ENCODE measurements at regions not wholly inside any gene's neighbourhood (a gene's known extent, or its start where the extent isn't known, plus 50 kb on each side); places are given as distances from the start of the nearest gene placed in this dataset.
A peak's percentile ranks its signal among the peaks of the same experiment; 100 is the strongest.

- Histone ChIP-seq H2AFZ (ENCODE audit: low read length) (no peak overlapping the region), H3K9ac (ENCODE audit: insufficient read depth, low read length) (no peak overlapping the region), H3K36me3 (ENCODE audit: control insufficient read depth, insufficient read depth, low read length) (no peaks in the 10 kb centered on the region), H3K4me3 (replicated peaks in 1 of 4; ENCODE audit: control extremely low read depth in 1 of 4, insufficient read depth in 1 of 4, low read depth in 3 of 4, low read length in 4 of 4) (no peak overlapping the region), H4K20me1 (ENCODE audit: control insufficient read depth, extremely low read depth, insufficient read depth, low read length) (no peaks in the 10 kb centered on the region), H3K27ac (ENCODE audit: insufficient read depth, low read length) (no peak overlapping the region), H3K9me3 (ENCODE audit: control insufficient read depth, insufficient read depth, low read depth, low read length) (no peaks in the 10 kb centered on the region), H3K4me2 (ENCODE audit: extremely low read depth, insufficient read depth, low read length) (no peak overlapping the region), H3K4me1 (ENCODE audit: control insufficient read depth, extremely low read depth, insufficient read depth, low read length) (no peaks in the 10 kb centered on the region), H3K27me3 (ENCODE audit: control insufficient read depth, insufficient read depth, low read length) (peaks cover 13% of the 10 kb centered on the region), H3K79me2 (ENCODE audit: control insufficient read depth, insufficient read depth, low read length) (no peaks in the 10 kb centered on the region)
- TF ChIP-seq EZH2 (IDR thresholded peaks at IDR 0.05; ENCODE audit: low read length, missing control alignments) (no peak), CTCF (conservative IDR thresholded peaks at IDR 0.05 in 1 of 2, IDR thresholded peaks at IDR 0.05 in 1 of 2; ENCODE audit: low read depth in 1 of 2, low read length in 2 of 2) (peak; percentile 92 to 95)
- peak; percentile 45 to 66 for DNase-seq (ENCODE audit: low read depth in 2 of 2)
These were observed 93.9 kb upstream of the PPM1J start for GRCh38 chr1:112808861-112809684.

DNA sequence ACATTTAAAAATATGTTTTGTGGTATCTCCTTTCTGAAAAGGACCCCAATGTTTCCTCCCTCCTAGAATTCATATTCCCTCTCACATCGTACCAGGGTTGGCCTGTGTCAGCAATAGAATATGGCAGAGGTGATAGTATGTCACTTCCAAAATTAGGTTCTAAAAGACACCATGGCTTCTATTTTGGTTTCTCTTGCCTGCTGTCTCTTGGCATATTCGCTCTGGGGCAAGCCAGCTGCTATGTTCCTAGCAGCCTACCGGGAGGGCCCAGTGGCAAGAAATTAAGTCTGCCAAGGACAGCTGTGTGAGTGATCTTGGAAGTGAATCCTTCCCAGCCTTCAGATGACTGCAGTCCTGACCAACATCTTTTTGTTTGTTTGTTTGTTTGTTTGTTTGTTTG, 92.9 kb upstream of the PPM1J start:
- H3K4me2 ChIP-seq (ENCODE audit: extremely low read depth, insufficient read depth, low read length) = no peak overlapping the region
- TF ChIP-seq CTCF (conservative IDR thresholded peaks at IDR 0.05 in 1 of 2, IDR thresholded peaks at IDR 0.05 in 1 of 2; ENCODE audit: low read depth in 1 of 2, low read length in 2 of 2) (no peak), EZH2 (IDR thresholded peaks at IDR 0.05; ENCODE audit: low read length, missing control alignments) (no peak)
- H3K79me2 ChIP-seq (ENCODE audit: control insufficient read depth, insufficient read depth, low read length) = no peaks in the 10 kb centered on the region
- no peak overlapping the region for H3K27ac ChIP-seq (ENCODE audit: insufficient read depth, low read length)
- no peak overlapping the region for H2AFZ ChIP-seq (ENCODE audit: low read length)
- DNase-seq (ENCODE audit: low read depth in 2 of 2) = no peak
- H3K36me3 ChIP-seq (ENCODE audit: control insufficient read depth, insufficient read depth, low read length) = no peaks in the 10 kb centered on the region
- H4K20me1 ChIP-seq (ENCODE audit: control insufficient read depth, extremely low read depth, insufficient read depth, low read length) = no peaks in the 10 kb centered on the region
- H3K9ac ChIP-seq (ENCODE audit: insufficient read depth, low read length) = no peak overlapping the region
- H3K4me1 ChIP-seq (ENCODE audit: control insufficient read depth, extremely low read depth, insufficient read depth, low read length) = no peaks in the 10 kb centered on the region
- H3K4me3 ChIP-seq (replicated peaks in 1 of 4; ENCODE audit: control extremely low read depth in 1 of 4, insufficient read depth in 1 of 4, low read depth in 3 of 4, low read length in 4 of 4) = no peak overlapping the region
- no peaks in the 10 kb centered on the region for H3K9me3 ChIP-seq (ENCODE audit: control insufficient read depth, insufficient read depth, low read depth, low read length)
- H3K27me3 ChIP-seq (ENCODE audit: control insufficient read depth, insufficient read depth, low read length) = peaks cover 13% of the 10 kb centered on the region

DNA sequence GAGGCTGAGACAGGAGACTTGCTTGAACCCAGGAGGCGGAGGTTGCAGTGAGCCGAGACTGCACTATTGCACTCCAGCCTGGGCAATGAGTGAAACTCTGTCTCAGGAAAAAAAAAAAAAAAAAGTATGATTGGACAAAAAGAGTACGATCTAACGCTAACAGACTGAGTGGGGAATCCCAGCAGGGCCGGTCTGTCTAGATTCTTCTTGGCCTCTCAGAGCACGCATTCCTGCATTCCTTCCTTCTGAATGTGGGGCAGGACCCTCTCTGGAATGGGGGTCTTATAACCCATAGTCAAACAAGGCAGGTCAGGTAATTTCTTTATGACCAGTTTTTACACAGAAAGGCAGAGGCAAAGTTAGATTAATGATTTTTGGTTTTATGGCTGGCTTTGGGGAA, 92.0 kb upstream of the PPM1J start:
- no peak for TF ChIP-seq EZH2 (IDR thresholded peaks at IDR 0.05; ENCODE audit: low read length, missing control alignments)
- TF ChIP-seq CTCF (conservative IDR thresholded peaks at IDR 0.05 in 1 of 2, IDR thresholded peaks at IDR 0.05 in 1 of 2; ENCODE audit: low read depth in 1 of 2, low read length in 2 of 2) = no peak
- Histone ChIP-seq H3K4me2 (ENCODE audit: extremely low read depth, insufficient read depth, low read length) (no peak overlapping the region), H3K79me2 (ENCODE audit: control insufficient read depth, insufficient read depth, low read length) (no peaks in the 10 kb centered on the region), H3K27me3 (ENCODE audit: control insufficient read depth, insufficient read depth, low read length) (peaks cover 13% of the 10 kb centered on the region), H3K4me3 (replicated peaks in 1 of 4; ENCODE audit: control extremely low read depth in 1 of 4, insufficient read depth in 1 of 4, low read depth in 3 of 4, low read length in 4 of 4) (no peak overlapping the region), H4K20me1 (ENCODE audit: control insufficient read depth, extremely low read depth, insufficient read depth, low read length) (no peaks in the 10 kb centered on the region), H3K9me3 (ENCODE audit: control insufficient read depth, insufficient read depth, low read depth, low read length) (no peaks in the 10 kb centered on the region), H2AFZ (ENCODE audit: low read length) (no peak overlapping the region), H3K36me3 (ENCODE audit: control insufficient read depth, insufficient read depth, low read length) (no peaks in the 10 kb centered on the region), H3K9ac (ENCODE audit: insufficient read depth, low read length) (no peak overlapping the region), H3K4me1 (ENCODE audit: control insufficient read depth, extremely low read depth, insufficient read depth, low read length) (no peaks in the 10 kb centered on the region), H3K27ac (ENCODE audit: insufficient read depth, low read length) (no peak overlapping the region)
- no peak for DNase-seq (ENCODE audit: low read depth in 2 of 2)
